ENCODE measurements at regions not wholly inside any gene's neighbourhood (a gene's known extent, or its start where the extent isn't known, plus 50 kb on each side); places are given as distances from the start of the nearest gene placed in this dataset.

DNA sequence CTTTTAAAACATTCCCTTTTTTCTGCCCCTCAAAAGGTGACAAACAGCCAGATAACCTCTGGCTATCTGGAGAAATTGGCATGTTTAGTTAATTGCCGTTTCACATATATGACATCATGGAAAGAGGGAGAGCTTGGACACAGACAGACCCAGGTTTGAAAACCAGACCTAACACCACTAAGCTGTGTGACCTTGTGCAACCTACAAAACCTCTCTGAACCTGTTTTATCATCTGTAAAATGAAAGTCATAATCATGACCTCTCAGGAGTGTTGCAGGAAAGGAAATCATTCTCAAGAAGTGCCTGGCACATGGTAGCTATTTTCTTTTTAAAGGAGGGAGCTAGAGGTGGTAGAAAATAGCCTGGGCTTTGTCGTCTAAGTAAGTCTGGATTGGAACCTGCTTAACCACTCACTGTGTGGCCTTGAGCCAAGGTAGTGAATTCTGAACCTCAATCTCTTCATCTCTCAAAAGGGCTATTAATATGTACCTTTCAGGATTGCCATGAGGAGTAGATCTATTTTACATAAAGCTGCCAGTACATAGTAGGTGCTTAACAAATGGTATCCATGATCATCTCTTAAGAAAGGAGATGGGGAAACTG is 363.5 kb downstream of the BCOR start:
- no peak for DNase-seq (ENCODE audit: low read depth)

DNA sequence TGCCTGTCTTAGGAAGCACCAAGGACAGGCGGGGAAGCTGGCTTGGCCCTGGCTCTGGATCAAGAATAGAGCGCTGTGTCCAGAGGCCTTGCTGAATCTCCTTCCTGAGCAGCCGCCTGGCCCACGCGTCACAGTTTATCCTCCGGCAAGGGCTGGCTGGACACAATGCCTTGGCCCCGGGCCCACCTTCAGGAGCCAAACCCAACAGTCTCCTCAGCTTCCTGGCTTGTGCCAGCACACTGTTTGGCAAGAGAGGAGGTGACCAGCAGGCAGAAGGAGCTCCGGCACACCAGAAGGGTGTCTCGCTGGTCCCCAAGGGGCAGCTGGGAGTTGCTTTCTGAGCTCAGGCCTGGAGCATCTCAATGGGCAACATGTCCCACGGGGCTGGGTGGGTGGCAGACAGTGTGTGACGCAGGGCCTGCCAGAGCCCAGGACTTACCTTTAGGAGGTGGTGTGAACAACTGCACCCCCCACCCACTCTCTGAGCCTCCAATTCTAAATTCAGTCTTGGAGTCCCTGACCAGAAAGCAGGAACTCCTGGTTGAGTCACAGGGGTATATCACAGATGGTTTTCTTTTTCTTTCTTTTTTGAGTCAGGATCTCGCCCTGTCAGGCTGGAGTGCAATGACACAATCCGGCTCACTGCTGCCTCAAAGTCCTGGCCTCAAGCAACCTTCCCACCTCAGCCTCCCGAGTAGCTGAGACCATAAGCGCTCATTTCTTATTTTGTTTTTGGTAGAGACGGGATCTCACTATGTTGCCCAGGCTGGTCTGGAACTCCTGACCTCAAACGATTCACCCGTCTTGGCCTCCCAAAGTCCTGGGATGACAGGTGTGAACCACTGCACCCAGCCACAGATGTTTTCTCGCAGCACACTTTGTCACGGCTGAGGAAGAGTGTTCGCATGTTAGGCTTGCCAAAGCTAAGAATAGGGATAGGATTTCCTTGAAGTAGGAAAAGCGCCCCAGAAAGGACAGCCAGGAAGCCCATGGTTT is 361.2 kb downstream of the BCOR start:
- DNase-seq (ENCODE audit: low read depth), result peak; percentile 70

DNA sequence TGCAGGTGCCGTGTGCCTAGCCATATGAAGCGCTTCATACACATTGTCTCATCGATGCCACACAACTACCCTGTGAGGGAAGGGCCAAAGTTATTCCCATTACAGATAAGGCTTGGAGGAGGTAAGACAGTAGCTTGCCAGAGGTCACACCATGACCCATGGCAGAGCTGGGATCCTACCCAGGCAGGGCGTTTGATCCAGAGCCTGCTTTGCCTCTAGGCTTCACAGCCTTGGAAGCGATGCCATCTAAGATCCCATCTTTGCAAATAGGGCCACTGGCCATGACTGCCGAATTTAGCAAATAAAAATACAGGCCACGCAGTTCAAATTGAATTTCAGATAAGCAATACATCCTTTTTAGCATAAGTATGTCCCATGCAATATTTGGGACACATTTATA is 358.2 kb downstream of the BCOR start:
- DNase-seq (ENCODE audit: low read depth), result no peak

DNA sequence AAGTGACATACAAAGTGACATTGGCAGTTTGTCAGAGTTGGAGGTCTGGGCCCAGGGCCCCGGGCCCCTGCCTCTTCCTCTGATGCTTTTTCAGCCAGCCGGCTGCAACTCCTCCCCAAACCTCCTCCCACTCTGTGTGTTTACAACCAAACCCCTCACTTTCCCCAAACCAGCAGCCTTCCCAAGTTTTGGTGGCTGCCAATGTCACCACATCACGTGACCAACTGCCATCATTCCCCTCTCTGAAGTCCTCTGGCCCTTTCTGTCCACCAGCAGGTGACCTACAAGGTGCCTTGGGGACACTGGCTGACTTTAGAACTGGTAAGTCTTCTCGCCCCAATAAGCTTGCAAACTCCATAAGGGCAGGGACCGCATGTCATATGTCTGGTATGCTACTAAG is 357.7 kb downstream of the BCOR start:
- DNase-seq (ENCODE audit: low read depth), result no peak

DNA sequence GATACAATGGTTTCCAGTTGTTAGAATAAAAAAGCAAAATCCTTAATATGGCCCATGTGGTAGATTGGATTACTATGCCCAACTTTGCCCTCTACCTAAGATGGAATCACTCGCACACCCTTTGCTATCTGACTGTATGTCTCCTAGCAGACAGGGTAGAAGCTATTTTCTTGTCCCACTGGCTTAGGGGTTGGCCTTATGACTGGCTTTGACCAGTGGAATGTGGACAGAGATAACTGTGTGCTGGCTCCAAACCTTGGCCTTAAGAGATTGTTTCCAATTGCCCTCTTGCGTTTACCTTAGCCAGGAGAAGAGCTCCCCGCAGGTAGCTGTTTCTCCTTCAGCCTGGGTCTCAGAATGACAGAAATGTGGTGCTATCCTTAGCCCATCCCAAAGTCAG is 355.9 kb downstream of the BCOR start:
- DNase-seq (ENCODE audit: low read depth), result no peak

DNA sequence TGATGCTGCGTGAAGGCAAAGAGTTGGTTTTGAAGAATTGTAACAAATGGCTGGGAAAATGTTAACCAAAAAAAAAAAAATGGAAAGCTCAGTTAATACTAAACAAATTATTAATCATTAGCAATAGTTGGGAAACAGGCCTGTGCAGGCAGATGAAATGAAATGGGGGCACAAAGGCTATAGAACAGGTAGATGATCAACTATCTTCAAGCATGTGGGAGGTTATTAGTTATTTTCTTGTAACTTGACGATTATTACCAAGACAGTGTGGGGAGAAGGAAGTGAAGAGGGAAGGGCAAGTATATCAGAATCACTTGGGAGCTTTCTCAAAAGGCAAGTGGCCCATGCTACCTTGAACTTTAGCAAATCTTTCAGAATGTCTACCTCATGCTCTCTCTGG is 351.9 kb downstream of the BCOR start:
- no peak for DNase-seq (ENCODE audit: low read depth)

DNA sequence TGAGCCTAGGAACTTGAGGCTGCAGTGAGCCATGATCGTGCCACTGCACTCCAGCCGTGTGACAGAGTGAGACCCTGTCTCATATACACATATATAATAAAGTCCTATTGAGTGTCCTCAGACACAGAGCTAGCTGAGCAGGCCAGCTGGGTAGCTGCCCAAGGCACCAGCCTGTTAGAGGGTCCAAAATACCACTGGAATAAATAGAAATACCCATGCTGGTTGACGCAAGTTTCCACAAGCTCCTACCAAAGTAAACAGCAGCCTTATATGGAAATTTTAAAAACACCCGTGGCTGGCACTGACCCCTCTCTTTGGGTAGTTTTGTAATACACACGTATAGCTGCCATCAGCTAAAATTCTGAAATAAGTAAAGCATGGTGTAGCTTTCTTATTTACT is 348.6 kb downstream of the BCOR start:
- DNase-seq (ENCODE audit: low read depth), result no peak

DNA sequence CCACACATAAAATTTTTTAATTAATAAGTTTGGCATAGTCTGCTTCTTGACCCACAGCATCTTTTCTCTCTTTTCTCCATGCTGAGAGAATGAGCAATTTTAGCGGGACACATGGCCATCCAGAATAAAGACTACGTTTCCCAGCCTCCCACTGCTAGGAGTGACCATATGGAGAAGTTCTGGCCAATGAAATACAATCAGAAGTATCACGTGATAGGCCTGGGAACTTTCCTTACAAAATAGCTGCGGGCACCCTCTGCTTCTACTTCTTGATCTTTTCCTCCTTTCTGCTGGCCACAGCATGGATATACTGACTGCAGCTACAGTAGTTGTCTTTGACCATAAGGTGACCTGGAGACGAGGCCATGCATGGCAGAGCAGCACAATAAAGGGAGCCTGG is 348.0 kb downstream of the BCOR start:
- no peak for DNase-seq (ENCODE audit: low read depth)

DNA sequence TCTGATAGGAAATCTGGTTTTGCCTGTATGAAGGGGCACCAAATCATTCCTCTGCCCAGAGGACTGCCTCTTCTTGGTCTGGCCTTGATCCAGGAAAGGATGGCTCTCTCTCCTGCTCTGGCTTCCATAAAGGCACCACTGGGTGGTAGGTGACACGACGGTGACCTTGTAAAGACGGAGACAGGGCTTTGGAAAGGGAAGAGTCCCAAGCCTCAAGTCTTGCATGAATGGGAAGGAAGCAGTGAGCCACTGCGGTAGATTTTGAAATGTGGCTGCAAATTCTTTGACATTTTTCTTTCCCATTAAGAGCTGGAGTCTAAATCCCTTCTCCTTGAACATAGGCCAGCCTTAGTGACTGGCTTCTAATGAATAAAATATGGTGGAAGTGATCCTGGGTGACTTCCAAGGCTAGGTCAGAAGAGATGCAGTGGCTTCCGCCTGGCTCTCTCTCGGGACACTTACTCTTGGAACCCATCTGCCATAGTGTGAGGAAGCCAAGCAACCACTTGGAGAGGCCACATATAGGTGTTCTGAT is 347.4 kb downstream of the BCOR start:
- DNase-seq (ENCODE audit: low read depth), result no peak

DNA sequence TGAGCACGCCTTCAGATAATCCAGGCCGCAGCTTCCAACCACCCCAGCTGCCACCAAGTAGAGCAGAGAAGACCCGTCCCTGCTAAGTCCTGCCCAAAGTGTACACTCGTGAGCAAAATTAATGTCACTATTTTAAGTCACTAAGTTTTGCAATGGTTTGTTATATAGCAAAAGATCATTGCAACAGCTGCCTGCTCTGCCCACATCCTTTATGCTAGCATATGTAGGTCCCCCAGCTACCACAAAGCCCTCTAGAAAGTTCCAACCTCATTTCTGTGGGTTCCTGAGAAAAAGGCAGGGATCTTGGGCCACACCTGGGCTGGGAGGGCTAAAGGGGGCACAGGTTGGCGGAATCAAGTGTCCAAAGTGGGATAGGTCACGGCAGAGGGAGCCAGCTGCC is 346.9 kb downstream of the BCOR start:
- no peak for DNase-seq (ENCODE audit: low read depth)

DNA sequence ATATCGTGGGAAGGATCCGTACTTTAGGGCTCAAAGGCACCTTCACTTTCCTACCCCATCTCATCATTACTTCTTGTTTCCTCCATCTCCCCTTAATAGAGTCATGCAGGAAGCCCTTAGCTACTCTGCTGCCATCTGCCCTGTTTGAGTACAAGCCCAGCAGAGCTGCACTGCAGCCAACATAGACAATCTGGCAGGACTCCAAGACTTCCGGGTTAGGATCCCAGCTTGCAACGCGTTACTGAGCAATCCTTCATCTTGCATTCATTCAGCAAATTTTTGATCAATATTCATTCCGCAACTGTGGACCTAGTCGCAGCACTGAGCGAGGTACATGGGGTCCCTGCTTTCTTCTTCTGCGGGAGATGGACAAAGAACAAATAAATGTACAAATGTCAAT is 344.9 kb downstream of the BCOR start:
- peak; percentile 60 for DNase-seq (ENCODE audit: low read depth)

DNA sequence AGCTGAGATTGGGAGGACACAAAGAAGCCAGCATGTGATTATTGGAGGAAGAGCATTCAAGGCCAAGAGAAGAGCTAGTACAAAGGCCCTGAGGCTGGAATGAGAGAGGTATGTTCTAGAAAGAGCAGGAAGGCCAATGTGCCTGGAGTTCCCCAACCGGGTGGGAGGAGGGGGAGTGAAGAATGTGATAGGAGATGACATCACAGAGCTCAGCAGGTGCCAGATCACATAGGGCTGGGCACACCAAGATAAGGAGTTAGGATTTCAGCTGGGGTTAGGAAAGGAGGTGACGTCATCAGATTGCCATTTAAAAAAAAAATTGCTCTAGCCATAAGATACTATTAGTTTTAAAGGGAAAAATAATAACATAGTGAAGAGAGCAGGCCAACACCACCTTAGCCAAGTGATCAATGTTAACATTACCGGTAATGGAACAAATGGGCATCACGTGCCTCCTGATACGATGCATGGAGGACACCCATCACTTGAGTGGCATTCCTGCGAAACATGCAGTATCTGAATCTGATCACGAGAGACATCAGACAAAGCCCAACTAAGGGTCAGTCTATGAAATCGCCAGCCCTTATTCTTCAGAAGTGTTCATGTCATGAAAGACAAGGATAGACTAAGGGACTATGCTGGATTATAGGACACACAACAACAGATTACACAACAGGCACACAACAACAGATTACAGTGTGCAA is 344.3 kb downstream of the BCOR start:
- DNase-seq (ENCODE audit: low read depth), result peak; percentile 75

DNA sequence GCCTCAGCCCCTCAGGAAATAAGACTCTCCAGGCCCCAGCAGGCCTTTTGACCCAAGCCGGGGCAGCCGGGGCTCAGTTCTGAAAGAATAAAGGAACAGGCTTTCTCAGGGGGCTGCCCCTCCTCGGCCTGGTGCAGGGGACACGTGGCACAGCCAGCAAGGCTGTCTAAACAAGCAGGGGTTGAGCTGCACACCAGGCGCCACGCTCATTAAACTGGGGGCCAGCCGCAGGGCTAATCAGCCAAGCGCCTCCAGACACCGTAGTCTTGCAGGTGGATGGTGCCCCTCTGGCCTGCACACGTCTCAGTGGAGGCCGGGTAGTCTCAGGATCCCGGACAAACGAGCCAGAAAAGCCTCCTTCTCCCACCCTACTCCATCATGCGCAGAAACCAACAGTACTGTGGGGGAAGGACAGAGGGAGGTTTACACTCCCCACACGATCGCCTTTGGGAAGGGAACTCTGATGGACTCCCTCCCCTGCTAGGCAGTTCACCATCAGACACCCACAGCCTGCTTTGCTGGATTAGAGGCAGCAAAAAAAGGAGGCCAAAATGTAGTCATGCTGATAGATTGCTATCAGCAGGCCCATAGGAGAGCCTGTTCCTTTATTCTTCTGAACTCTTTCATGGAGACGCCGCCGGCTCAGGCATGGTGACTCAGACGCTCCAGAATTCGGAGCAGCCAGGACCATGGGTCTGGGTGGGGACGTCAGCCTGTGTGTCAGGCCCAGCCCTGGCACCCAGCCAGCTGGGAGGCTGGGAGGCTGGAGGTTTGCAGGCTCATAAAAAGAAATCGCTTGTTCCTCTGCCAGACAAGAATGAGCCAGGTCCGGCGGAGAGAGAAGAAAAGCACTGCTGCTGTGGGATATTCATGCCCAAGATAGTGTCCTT is 342.4 kb downstream of the BCOR start:
- DNase-seq (ENCODE audit: low read depth), result peak; percentile 94

DNA sequence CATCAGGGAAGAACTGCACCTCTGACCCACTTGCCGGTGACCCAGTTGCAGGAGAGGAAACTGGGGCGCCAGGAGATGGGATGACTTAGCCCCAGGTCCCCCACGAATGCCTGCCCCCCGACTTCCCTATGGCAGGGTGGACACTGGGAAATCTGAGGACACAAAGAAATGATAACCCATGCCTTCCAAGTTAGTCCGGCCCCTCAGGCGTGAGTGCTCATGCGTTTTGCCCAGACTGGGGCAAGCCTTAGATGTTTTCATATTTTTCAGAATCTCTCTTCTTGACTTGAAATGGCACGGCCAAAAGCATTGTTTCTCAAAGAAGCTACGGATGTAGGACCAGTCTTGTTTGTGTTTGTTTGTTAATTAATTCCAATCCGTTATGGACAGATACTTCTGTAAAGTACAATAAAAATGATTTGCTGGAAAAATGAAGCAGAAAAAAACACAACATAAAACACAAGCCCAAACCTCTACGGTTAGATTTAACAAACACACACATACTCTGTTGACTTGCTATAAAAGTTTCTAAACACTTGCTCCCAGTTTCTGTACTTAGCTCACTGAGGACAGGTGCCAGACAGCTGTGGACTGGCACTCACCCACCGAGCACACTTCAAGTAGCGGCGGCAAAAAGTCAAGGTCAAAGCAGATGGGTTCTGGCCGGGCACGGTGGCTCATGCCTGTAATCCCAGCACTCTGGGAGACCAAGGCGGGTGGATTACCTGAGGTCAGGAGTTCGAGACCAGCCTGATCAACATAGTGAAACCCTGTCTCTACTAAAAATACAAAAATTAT is 341.5 kb downstream of the BCOR start:
- no peak for DNase-seq (ENCODE audit: low read depth)

DNA sequence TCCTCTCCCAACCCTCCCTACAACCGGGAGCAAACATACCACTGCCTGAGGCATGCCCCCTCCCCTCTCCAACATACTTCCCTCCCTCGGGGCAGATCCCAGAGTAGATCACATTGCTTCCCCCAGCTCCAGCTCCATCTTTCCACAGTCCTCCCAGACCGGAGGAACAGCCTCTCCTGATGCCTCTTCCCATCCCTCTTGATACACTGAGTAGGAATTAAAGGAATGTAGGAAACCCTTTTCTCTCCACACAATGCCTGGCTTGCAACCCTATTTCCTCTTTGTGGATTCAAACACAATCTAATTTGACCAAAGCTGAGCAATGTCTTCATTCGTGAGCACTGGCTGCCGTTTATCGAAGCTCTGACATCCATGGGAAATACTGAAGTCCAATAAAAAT is 339.8 kb downstream of the BCOR start:
- DNase-seq (ENCODE audit: low read depth), result peak; percentile 41

DNA sequence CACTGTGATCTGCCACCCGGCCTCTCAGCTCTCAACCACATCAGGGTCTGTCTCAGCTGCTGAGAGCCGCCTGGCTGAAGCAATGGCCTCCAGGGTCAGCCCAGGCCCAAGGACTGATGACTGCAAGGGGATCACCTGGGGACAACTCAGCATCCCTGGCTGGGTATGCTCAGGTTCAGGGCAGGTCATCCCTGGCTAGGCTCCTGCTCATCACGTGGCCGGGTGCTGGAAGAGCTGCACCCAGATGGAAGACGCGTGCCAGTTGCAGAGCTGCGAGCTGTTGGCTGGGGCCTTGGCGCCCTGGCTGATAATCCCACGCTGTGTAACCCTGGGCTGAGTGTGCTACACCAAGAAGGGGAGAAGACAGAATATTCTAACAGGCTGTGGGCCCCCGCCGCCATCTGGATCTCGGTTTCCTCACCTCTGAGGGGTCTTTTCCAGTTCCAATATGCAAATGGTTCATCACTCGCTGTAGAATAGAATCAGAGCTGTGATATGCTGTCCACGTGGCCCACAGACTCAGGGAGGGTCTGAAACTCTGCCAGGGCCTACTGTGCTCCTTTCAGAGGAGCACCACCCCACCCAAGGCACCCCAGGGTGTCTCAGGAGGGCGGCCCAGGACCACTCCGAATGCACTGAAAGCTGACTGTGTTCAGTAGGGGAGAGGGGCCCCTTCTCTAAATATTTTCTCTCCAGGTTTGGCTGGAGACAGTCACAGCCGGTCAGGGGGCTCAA is 338.8 kb downstream of the BCOR start:
- no peak for DNase-seq (ENCODE audit: low read depth)

DNA sequence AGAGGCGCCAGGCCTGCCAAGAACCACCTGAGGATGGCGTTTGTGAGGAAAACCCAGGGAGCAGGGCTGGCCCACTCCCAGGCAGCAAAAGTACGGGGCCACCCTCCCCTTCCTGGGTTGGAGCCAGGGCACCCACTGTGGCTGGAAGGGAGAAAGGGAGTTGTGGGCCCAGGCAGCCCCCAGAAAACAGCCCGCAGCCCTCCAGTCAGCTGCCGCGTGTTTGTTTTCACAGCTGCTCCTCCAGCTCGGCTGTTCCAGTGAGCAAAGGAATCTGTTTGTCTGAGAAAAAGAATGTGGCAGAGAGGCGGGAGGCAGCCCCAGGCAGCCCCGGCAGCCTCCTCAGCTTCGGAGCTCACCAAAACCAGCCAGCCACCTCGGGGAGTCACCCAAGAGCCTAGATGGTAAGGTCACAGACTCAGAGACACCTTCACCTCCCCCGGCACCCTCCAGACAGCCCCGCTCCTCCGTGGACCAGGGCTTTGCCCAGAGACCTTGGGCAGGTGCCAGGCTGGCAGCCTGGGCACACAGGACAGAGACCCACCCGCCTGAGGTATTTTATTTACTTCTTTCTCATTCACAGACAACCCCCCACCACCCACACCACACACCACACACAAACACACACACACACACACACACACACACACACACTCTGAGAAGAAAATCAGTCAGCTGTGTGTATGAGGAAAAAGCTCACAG is 338.1 kb downstream of the BCOR start:
- DNase-seq (ENCODE audit: low read depth), result peak; percentile 78

DNA sequence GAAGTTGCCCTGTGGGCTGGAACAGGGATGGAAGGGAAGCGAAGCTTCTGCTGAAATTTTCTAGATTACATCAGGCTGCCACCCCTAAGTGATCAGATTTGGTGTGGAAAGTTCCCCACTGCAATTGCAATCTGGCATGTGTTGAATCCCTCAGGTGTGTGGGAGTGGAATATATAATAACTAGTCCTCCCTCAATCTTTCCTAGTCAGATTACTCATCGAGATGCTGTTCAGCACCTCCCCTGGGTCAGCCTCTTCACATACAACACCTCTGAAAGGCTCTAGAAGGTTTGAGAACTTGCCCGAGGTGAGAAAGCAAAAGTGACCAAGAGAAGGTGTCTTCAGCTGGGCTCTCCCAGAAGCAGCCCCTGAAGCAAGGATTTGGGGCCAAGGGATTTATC is 336.8 kb downstream of the BCOR start:
- DNase-seq (ENCODE audit: low read depth), result no peak

DNA sequence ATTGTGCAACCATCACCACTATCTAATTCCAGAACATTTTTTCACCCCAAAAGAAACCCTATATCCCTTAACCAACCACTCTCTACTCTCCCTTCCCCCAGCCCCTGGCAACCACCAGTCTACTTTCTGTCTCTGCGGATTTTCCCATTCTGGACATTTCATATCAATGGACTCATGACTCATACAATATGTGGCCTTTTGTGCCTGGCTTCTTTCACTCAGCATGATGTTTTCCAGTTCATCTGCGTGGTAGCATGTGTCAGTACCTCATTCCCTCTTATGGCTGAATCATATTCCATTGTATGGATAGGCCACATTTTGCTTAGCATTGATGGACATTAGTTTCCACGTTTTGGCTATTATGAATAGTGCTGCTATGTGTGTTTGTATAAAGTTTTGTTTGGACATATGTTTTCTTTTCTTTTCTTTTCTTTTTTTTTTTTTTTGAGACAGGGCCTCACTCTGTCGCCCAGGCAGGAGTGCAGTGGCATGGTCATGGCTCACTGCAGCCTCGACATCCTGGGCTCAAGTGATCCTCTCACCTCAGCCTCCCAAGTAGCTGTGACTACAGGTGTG is 335.4 kb downstream of the BCOR start:
- peak; percentile 89 for DNase-seq (ENCODE audit: low read depth)

All from iris pigment epithelial cell (primary cell).